Heart left ventricle (tissue), 13 donors: ENCODE measurements at regions not wholly inside any gene's neighbourhood (a gene's known extent, or its start where the extent isn't known, plus 50 kb on each side); places are given as distances from the start of the nearest gene placed in this dataset.

Experiments
- CTCF ChIP-seq, 12 donors: fragments of 200-600 bp; sonication (generic) in 4 of 12; IDR thresholded peaks; one replicate each; pipeline versions ENCODE4 v1.5.0 to v1.8.0; 2018 to 2022; ENCODE audit warnings: antibody characterized with exemption in 12 of 12, mild to moderate bottlenecking in 5 of 12
- POLR2A ChIP-seq, 2 donors: fragments of 450-650 bp; IDR thresholded peaks; one replicate each; pipeline ENCODE4 v1.6.1; 2017; ENCODE audit warnings: antibody characterized with exemption in 2 of 2, mild to moderate bottlenecking in 2 of 2, moderate library complexity in 2 of 2
- donor health status: ischemic (EF 13 %, LVEDD 7.1; RV severe dilation, severe dysfunction).
- donor health status: DM: no; HTN: yes; CAD: no.
- donor health status: DM: no; HTN: no; CAD: no.
- donor health status: ischemic (EF 25% LVEDD 6.9; RV normal size, moderate dysfunction).
- donor health status: ischemic (EF 25% LVEDD 5.7; RV mildly dilated, moderate dysfunction).
- donor health status: ischemic (EF 35%, LVEDD 5.7; RV mildly dilated, moderate dysfunction).
- donor health status: nonischemic (EF 11% LVEDD 7.7; RV severe dilation, severe dysfunction).
- donor health status: DM: yes; HTN: yes; CAD: no.
- donor health status: PGD.
- donor health status: ischemic (EF 29% LVEDD 5.4; RV normal size, mild dysfunction).
- donor health status: nonischemic (EF 23%, LVEDD 6.1; RV moderate dilation, normal function).

DNA sequence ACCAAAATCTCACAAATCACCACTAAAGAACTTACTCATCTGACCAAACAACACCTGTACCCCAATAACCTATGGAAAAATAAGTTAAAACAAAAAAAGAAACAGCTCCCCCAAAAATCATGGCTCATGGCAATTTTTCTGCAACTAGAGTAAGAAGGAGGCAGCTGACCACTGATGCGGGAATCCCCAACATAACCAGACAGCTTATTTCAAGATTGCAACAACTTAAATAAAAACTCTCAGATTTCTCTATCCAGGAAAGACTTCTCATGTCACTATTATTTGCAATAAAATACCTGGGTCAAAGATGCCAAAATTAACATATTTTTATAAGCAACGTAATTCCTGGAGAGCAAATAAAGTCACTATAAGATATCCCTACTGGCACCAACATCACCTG lies 128.1 kb upstream of the LY86 start:
- no peak for TF ChIP-seq CTCF (IDR thresholded peaks at IDR 0.05)
- TF ChIP-seq POLR2A (IDR thresholded peaks at IDR 0.05), result no peak
